Daoy (cell line): ENCODE measurements at regions not wholly inside any gene's neighbourhood (a gene's known extent, or its start where the extent isn't known, plus 50 kb on each side); places are given as distances from the start of the nearest gene placed in this dataset.

Experiments
- DNase-seq: peaks from one replicate; pipeline ENCODE4 v3.0.0-alpha.2; 2015; ENCODE audit warnings: low read depth

DNA sequence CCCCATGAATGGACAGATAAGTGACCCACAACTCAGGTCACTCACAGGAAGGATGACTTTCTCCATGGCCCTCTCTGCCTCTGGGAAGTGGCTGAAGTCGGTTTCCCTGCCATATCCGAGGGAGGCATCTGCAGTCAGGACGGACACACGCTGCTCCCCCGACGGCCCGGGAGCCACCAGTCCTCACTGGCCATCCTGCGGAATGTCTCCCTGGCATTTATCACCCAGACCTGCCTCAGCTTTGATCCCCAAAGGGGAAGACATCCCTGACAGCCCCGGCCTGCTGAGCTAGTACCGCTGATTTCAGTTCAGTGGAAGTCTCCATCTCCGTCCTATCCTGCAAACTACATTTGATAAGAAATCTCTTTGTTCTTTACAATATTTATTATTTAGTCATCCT, 339.5 kb upstream of the MKI67 start:
- DNase-seq = no peak

DNA sequence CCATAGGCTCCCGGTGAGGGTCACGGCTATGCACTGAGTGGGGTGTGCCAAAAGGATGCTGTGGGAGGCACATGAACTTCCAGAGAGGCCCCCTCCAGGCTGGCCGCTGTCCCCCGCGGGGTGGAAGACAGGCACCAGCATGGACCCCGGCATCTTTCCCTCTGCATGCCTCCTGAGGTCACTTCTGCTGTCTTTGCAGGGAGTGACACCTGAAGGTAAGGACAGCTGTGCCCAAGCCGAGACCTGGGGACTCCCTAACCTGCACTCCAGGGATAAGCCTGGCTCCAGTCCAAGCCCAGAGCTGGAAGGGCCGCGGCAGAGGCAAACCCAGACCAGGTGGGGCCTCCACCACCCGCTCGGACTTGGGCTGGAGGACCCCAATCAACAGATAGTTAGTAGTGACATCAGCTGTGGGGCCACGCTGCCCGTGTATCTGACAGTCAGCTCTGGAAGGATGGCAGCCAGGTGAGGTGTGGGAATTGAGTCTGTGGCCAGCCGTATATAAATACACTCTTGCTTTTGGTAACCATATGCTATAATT, 340.7 kb upstream of the MKI67 start:
- no peak for DNase-seq

DNA sequence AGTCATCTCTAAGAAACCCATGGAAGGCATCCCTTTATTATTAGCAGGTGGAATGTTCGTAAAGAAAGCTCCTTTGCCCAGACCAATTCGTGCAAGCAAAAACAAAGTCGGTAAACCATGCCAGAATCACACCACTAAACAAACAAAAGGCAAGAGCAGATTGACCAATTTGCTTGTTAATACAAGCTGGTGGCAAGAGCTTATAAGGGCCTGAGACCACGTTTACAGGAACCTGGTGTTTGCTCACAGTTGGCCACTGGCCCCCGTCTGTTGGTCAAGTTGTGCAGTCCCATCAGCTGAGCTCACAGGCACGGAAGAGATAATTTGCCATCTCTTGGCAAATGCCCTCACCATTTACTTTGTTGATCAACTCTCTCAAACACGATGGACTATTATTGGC, 342.2 kb upstream of the MKI67 start:
- DNase-seq = no peak

DNA sequence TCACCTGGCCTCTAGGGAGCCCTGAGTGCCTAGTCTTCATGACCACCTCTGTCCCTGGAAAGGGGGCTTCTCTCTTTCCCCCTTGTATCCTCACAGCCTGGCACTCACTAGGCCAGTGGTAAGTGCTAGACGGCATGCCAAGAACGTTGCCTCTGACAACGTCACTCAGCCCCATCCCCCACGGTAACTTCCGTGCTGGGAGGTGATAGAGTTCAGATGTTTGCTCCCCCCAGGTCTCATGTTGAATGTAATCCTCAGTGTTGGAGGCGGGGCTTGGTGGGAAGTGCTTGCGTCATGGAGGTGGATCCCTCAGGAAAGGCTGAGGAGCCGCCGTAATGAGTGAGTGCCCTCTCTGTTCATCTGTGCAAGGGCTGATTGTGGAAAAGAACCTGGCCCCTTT, 343.3 kb upstream of the MKI67 start:
- no peak for DNase-seq

DNA sequence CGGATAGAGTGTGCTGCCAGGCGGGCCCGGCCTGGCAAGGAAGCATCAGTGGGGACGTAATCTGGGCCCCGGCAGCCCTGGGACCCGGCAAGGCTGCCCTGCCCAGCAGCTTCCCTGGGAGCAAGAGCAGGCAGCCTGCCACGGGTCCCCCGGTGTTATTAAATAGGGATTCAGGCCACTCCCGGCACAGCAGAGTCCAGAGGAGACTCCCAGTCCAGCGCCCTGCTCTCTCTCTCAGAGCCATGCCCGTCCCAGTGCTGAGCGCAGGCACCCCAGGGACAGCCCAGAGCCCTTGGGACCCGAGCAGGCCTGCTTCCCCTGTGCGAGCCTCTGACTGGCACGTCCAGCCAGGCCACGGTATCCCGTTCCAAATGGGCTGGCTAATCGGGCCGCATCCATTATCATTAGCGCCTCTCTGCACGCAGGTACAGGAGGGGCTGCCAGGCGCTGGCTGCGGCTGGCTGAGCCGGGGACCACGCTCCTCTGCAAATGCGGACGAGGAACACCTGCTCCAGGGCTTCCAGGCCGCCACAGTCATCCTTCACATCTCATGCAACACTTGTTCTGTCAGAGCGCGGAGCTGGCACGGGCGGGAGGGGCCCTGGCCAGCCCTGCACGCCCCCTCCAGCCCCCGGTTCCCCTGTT, 344.2 kb upstream of the MKI67 start:
- DNase-seq = no peak

DNA sequence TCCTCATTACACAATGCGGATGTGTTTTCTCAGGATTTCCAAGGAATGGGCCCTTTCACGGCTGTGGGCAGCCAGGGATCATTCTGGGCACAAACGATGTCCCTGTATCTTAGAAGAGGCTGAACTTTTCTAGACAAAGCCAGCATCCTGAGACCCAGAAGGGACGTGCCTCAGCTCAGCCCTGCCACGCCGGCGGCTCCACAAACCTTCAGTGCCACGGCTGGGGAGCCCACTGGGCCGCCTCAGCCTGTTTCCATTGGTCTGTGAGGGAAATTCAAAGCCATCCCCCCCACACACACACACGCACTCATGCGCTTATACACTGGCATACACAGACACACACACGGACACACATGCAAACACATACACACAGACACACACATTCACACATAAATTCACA, 344.9 kb upstream of the MKI67 start:
- DNase-seq = no peak

DNA sequence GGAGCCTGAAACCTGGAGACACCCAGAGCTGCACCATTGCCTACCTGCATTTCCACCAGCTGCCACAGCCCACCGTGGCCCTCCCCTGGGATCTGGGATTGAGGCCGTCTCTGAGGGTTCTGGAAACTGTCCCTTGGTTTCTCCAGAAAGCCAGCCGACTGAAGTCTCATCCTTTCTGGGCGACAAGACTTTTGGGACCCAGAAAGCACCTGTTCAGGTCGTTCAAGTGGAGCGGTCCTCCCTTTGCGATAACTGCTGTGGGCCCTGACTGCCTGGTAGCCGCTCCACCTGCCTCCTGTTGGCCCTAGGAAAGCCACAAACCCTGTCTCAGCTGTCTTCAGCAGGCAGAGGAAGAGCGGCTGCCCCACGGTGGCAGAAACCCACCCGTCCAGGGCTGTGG, 346.0 kb upstream of the MKI67 start:
- no peak for DNase-seq

DNA sequence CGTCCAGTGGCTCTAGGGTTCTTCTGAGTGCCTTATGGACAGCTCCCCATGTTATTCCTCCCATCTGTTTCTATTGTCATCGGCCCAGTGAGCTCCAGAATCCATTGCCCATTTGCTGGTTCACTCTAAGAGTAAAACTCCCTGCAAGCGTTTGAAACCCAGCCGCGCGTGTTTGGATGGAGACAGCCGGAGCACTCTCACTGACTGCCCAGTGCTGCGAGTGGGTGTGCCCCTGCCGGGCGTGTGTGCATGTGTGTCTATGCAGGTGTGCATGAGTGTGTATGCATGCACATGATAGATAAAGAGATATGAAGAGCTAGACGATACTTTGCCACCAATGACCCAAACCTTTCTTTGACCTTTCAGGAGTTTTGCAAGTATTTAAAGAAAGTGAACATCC, 347.2 kb upstream of the MKI67 start:
- DNase-seq = no peak

DNA sequence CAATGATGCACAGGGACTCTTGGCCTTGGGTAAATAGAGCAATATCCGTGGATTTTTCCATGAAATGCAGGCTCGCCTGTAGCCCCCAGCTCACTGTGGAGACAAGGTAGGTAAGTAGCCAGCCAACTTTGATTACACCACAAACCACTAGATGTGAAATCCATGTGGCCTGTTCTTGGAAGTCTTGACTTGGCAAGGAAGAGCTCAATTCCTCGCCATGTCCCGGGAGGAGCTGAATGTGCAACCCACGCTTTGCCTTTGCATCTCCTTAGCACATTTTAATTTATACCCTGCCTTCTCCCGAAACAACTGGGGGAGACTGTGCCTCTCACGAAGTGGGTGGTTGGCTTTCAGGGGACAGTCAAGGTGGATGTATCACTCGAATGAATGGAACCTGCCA, 347.7 kb upstream of the MKI67 start:
- no peak for DNase-seq

DNA sequence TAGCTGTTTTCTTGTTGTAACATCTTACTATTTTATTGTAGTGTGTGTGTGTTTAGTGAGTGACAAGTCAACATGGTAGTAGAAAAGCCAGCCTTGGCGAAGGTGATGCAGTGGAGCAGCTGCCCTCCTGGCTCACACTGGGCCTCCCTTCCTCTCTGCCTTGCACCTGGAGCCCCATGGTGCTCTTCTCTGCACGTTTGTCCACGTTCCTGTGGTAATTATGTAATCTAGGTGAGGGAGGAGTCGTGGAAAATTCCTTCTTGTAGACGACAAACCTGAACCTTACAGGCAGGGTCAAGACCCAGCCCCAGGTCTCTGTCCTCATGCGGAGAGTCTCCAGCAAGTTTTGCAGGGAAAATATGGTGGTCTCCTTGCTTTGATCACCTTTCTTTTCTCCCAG, 348.3 kb upstream of the MKI67 start:
- no peak for DNase-seq

DNA sequence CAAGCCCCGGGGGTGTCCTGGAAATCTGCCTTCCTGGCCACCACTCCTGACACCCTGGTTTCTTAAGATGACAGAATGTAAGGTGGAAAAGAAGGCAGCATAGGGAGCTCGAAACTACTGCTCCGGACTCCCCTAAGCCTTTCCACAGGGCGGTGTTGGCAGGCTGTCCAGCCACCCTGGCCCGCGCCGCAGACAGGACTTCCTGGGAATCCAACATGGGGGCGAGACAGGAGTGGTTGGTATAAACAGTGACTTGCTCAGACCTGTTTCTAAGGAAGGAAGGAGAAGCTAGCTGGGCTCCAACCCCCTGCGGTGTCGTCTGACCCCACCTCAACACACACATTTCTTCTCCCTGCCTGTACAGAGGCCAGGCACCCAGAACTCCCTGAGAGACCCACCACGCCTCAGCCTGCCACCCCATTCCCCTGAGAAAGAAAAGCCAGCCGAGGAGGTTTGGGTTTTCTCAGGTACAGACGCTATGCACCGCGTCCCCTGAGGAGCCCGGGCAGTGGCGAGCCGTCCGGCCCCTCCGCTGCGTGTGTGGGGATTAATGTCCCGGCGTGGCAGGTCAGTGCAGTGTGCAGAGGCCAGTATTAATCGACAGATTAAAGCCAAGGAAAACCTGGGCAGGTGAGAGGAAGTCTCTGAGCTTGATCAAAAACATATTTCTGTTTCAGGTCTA, 349.6 kb upstream of the MKI67 start:
- peak; percentile 4 for DNase-seq

DNA sequence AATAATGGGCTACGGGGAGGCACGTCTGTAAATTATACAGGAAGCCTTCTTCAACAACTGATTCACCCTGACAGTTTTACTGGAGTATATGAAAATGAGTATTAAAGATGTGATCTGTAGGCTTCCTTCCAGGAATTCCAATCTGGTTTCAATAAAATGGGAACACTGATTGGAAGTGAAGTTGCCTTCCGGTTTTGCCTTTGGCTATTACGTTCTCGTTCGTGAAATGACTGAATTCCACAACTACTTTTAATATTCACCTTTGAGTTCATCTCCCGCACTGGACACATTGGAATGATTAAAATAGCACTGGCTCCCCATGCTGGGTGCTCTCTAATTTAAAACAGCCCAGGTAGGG, 350.1 kb upstream of the MKI67 start:
- DNase-seq = no peak

DNA sequence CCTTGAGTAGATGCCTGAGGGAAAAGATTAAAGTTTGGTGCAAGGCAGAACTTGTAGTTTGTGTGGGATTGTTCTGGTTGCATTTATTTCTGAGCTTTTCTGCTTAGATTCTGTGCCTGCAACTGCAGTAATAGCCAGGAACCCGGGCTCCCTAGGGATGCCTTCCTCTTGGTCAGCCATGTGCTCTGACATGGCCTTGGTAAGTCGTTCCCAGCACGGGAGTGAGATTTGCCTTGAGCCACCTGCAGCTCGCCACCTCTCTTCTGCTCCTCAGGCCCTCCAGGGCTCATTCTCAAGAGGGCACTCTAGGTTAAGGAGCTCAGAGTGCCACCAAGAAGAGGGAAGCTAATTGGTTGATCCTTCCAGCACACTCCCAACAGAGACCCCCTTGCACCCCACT, 350.6 kb upstream of the MKI67 start:
- no peak for DNase-seq

DNA sequence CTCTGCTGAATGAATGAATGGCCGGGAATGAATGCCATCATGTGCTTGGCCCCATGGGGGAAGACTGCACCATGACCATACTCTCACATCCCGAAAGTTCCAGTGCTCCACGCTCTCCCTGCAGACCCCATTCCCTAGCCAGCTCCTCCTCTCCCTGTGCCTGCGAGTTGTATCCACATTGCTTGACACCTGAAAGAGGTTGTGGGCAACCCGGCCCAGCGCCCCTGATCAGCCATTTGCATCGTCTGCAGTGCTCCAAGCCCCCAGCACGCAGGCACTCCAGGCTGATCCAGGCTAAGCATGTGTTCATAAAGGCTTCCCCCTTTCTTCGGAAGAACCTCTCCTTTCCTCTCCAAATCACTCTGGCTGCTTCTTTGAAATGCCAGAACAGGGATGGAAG, 354.4 kb upstream of the MKI67 start:
- no peak for DNase-seq

DNA sequence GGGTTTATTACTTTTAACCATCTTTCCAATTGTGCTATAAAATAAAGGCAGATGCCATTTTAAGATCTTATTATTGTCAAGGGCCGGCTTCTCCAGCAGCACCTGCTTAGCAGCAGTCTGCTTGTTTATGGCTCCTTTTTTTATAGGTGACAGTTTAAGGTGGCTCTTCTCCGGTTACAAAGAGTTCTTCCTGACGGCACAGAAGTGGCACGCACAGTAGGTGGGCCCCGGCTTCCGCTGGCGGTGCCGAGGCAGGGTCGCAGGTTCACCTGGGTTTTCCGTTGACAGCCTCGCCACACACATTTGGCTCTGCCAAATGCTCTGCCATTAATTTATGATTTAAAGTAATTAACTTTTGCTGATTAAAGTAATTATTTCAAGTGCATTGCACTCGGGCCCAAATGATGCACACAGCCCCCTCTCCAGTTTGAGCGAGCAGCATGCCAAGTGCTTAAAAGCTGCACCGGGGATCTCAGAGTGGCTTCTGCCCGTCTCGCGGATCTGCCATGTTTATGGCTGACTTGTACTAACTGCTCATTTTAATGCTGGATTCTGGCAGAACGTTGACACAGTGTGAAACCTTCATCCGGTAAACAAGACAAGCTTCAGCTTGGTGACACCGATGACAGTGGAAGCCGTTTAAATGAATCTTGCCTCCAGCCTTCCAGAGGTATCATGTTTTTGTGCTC, 355.1 kb upstream of the MKI67 start:
- DNase-seq = no peak

DNA sequence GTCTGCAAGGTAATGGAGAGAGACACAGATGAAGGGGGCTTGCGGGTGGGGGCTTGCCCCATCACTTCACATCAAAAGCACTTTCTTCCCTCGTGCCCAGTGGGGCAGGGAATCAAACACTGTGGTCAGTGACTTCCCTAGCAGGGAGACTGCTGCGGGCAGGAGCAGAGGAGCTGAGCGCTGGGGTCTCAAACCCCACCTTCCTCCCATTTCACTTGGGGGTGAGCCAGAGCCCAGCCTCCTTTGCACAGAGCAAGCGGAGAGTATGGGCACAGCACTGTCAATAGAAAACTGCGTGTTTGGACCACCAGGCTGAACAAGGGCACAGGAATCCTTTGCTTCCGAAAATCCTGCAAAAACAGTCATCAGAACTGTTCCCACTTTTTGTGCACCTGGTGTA, 355.8 kb upstream of the MKI67 start:
- no peak for DNase-seq

DNA sequence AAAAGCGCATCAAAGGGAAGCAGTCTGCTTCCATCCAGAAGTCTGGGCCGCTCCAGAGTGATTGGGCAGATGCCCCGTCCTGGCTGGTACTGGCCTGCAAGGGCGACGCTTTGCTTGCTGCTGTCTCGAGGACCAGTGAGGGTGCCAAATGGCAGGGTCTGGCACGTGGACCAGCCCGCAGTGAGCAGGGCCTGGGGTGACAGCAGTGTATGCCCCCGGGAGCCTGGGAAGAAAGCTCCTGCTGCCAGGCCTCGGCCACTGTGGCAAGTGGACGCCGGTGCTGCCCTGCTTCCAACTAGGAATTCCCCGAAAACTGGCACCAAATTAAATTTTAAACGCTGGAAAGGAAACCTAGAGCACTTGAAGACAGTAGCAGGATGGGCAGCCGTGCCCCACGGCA, 357.0 kb upstream of the MKI67 start:
- DNase-seq = no peak

DNA sequence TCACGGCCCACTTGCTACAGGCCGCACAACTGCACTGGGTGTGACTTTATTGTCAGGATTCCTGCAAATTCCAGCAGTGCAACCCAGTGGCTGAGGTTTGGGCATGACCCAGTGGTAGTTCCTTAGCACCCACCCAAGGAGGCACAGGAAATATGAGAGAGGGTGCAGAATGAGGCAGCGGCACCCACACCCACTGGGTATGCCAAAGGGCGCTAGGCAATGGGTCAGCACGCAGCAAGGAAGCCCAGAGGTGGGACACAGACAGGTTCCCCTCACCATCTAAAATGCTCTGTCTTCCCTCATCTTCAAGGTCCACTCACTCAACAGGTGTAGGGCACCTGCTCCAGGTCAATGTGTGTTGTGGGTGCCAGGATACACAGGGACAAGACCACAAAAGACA, 357.8 kb upstream of the MKI67 start:
- no peak for DNase-seq

DNA sequence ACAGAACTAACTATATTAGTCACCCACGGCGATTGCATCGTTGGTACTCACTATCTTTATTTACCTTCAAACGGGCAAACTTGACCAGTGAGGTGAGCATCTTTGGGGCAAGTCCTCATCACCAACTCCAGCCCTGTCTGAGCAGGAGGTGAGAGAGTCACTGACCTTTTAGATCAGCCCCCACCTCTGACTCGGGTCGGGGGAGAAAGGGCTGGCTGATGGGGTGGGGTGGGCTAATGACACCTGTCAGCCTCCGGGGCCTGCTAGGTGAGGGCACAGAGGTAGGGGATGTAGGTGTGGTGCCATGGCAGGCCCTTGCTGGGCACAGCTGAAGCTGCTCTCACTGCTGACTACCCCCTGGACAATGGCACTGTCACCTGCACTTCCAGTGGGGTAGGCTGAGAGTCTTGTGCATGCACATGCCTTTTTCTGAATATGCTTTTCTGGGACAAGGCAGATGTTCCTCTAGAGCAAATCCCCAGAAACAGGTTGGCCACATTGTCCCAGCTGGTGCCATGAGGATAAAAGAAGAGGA, 359.5 kb upstream of the MKI67 start:
- DNase-seq = no peak

DNA sequence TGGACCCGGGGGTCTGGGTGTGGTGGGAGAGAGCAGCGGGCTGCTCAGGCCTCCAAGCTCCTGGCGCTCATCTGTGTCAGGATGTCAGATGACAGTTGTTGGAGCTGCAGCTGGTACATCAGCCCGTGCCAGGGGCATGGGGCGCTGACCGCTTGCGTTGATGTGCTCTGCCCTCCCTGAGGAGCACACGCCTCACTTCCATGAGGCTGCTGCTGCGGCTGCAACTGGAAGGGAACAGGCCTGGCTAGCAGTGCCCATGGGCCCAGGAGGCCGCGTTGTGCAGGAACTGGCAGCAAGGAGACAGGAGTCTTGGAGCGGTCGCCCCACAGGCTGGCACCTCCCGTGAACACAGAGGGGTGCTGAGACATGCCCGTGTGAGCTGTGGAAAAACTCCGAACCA, 361.3 kb upstream of the MKI67 start:
- no peak for DNase-seq

DNA sequence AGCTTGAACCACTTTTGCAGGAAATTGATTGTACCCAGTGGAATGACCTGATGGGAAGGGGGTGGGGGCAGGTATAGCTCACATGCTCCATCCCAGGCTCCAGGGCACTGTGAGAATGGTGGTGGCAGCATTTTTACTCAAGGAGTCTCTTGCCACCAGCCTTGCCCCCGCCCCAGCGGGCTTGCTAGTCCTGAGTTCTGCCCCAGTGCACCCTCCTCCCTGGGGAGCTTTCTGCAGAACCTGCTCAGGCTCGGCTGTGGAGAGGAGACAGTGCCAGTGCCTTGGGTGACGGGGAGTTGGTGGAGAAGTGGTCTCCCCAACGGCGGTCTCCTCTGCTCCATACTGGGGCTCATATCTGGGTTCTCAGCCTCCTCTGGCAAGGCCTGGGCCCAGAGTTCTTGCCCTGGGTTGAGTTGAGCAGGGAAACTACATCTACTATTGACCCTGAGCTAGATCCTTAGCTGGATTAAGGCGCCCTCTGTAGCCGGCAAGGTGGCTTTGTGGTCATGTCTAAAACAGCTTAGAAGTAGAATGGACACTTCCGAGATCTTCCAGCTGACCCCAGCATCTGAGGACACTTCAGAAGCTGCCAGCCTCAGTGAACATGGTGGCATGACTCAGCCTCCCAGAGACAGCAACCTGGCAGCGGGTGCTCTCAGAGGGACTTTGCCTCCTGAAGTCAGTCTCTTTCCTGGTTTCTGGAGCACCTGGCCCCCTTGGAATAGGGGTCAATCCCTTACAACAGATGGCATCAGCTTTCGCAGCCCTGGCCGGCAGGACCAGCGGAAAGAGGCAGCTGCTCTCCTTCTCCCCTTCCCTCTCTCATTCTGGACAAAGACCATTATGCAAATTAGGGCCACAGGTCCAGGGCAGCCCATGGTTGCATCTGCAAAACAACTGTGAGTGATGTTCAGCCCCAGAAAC, 363.4 kb upstream of the MKI67 start:
- DNase-seq = no peak

DNA sequence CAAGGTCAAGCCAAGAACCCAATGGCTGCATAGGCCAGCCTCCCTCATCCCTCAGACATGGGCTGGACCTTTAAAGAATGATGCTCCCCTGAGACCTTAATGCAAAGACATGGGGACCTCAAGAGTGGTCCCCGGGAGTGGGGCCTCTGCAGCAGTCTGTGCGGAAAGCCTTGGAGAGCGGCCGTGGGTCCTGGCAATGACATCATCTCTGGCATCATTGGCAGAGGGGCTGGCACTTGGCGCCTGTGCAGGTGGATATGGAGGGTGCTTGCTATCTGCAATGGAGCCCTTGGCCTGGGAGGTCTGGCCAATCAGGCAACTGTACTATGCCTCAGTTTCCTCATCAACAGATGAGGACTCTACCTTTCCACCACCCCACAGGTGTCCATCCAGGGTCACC, 365.5 kb upstream of the MKI67 start:
- no peak for DNase-seq
